ENCODE measurements at regions not wholly inside any gene's neighbourhood (a gene's known extent, or its start where the extent isn't known, plus 50 kb on each side); places are given as distances from the start of the nearest gene placed in this dataset.

DNA sequence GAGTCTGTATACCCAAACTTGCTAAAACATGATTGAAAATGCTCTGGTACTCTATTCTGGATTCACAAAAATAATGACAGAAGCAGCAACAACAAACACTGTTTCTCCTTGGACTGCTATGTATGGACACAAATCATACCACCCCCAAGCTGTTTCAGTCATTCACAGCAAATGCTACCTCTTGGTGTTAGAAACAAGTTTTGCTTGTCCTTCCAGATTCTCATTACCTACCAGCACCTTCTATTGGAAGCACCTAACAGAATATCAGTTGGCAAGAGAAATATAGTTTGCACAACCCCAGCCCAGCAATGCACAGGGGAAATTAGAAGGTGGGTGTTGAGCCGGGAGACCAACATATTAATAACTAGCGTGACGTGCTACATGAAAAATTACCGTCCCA, 1950.9 kb downstream of the C4orf33 start:
- H3K4me3 ChIP-seq (ENCODE audit: low read length in 2 of 2): no peak overlapping the region
- no peak overlapping the region for H3K4ac ChIP-seq (ENCODE audit: low read length)
- no peak overlapping the region for H4K8ac ChIP-seq (ENCODE audit: low read depth, low read length)
- no peak overlapping the region for H3K14ac ChIP-seq (ENCODE audit: low read length)
- no peak overlapping the region for H3K4me2 ChIP-seq (ENCODE audit: insufficient read depth, low read length, poor library complexity, severe bottlenecking)
- no CpG with 5 or more reads among the region's 4 CpGs for WGBS, 2 donors (ENCODE audit: extremely low coverage in 2 of 2, insufficient read length in 2 of 2, insufficient replicate concordance in 1 of 2)
- H3K9ac ChIP-seq (ENCODE audit: low read depth, low read length, poor library complexity): no peak overlapping the region
- H2BK120ac ChIP-seq (ENCODE audit: low read depth, low read length): no peak overlapping the region
- H2AK5ac ChIP-seq (ENCODE audit: low read depth, low read length): no peak overlapping the region
- H2AFZ ChIP-seq (ENCODE audit: low read length): no peak overlapping the region
- DNase-seq (ENCODE audit: low spot score): no peak
- no peak overlapping the region for H3K27ac ChIP-seq (replicated peaks; ENCODE audit: low read length)
- H2BK5ac ChIP-seq (ENCODE audit: low read length): no peak overlapping the region
- no peak overlapping the region for H3K23ac ChIP-seq (ENCODE audit: low read depth, low read length, poor library complexity)
- no peak overlapping the region for H3K18ac ChIP-seq (ENCODE audit: low read length)
- no peaks in the 10 kb centered on the region for H3K36me3 ChIP-seq (replicated peaks in 1 of 2; ENCODE audit: control insufficient read depth in 2 of 2, insufficient read depth in 2 of 2, low read length in 2 of 2)
- H4K91ac ChIP-seq (ENCODE audit: low read depth, low read length, poor library complexity): no peak overlapping the region
- no peaks in the 10 kb centered on the region for H3K79me1 ChIP-seq (ENCODE audit: low read depth, low read length)
- H3K4me1 ChIP-seq (ENCODE audit: control insufficient read depth in 2 of 2, insufficient read depth in 1 of 2, low read depth in 1 of 2, low read length in 2 of 2): no peaks in the 10 kb centered on the region
- no peak overlapping the region for H2BK12ac ChIP-seq (ENCODE audit: low read length)
- no peaks in the 10 kb centered on the region for H3K9me3 ChIP-seq (replicated peaks in 1 of 2; ENCODE audit: control insufficient read depth in 2 of 2, insufficient read depth in 1 of 2, low read depth in 1 of 2, low read length in 2 of 2)
- H3K27me3 ChIP-seq (ENCODE audit: control insufficient read depth in 3 of 3, insufficient read depth in 3 of 3, low read depth in 1 of 3, low read length in 3 of 3): no peaks in the 10 kb centered on the region
- no peak overlapping the region for H2BK15ac ChIP-seq (ENCODE audit: low read length)

DNA sequence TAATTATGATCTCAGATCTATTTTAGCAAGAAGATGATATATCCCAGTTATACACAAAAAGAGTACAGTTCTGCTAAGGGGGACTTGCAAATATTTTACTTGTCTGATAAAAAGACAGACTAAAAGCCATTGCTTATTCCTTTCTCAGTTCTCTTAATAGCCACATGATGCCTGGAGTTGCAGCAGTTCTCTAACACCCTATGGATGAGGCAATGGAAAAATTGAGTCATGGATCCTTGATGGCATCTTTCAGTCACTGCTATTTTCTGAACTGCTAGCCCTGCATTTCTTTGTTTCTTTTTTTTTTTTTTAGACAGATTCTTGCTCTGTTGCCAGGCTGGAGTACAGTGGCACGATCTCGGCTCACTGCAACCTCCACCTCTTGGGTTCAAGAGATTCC, 1956.7 kb downstream of the C4orf33 start:
- DNase-seq (ENCODE audit: low spot score): no peak

DNA sequence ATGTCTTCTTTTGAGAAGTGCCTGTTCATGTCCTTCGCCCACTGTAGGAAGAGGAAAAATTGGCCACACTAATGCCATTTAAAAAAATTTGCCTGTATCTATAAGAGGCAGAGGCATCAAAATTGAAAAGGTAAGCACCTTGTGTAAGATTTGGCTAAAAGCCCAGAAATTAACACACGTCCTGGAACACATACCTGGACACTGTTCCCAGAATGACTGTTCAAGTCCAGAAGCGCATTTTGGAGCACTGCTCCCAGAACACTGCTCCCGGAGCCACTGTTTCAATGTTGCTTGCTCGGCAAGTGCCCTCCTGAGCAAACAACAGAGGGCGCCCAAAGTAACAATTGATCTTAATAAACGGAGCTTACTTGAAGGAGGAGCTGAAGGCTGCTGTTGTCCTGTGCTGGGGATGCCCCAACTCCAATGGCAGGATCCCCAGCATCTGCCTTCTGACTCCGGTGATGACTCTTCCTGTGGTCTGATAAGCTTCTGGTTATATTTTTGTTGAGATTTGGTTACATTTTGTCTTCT, 1958.6 kb downstream of the C4orf33 start:
- no peak for DNase-seq (ENCODE audit: low spot score)
- H3K4me3 ChIP-seq (ENCODE audit: low read length in 2 of 2): no peak overlapping the region
- H3K9ac ChIP-seq (ENCODE audit: low read depth, low read length, poor library complexity): no peak overlapping the region
- no peaks in the 10 kb centered on the region for H3K4me1 ChIP-seq (ENCODE audit: control insufficient read depth in 2 of 2, insufficient read depth in 1 of 2, low read depth in 1 of 2, low read length in 2 of 2)
- H3K79me1 ChIP-seq (ENCODE audit: low read depth, low read length): no peaks in the 10 kb centered on the region
- no peaks in the 10 kb centered on the region for H3K9me3 ChIP-seq (replicated peaks in 1 of 2; ENCODE audit: control insufficient read depth in 2 of 2, insufficient read depth in 1 of 2, low read depth in 1 of 2, low read length in 2 of 2)
- H2AK5ac ChIP-seq (ENCODE audit: low read depth, low read length): no peak overlapping the region
- no peaks in the 10 kb centered on the region for H3K36me3 ChIP-seq (replicated peaks in 1 of 2; ENCODE audit: control insufficient read depth in 2 of 2, insufficient read depth in 2 of 2, low read length in 2 of 2)
- H3K4me2 ChIP-seq (ENCODE audit: insufficient read depth, low read length, poor library complexity, severe bottlenecking): no peak overlapping the region
- no peak overlapping the region for H2BK15ac ChIP-seq (ENCODE audit: low read length)
- H2BK5ac ChIP-seq (ENCODE audit: low read length): no peak overlapping the region
- no peak overlapping the region for H3K27ac ChIP-seq (replicated peaks; ENCODE audit: low read length)
- no peak overlapping the region for H3K18ac ChIP-seq (ENCODE audit: low read length)
- no peak overlapping the region for H4K8ac ChIP-seq (ENCODE audit: low read depth, low read length)
- H2AFZ ChIP-seq (ENCODE audit: low read length): no peak overlapping the region
- no peak overlapping the region for H4K91ac ChIP-seq (ENCODE audit: low read depth, low read length, poor library complexity)
- WGBS, 2 donors (ENCODE audit: extremely low coverage in 2 of 2, insufficient read length in 2 of 2, insufficient replicate concordance in 1 of 2): no CpG with 5 or more reads among the region's 8 CpGs
- no peaks in the 10 kb centered on the region for H3K27me3 ChIP-seq (ENCODE audit: control insufficient read depth in 3 of 3, insufficient read depth in 3 of 3, low read depth in 1 of 3, low read length in 3 of 3)
- H3K14ac ChIP-seq (ENCODE audit: low read length): no peak overlapping the region
- H3K4ac ChIP-seq (ENCODE audit: low read length): no peak overlapping the region
- no peak overlapping the region for H3K23ac ChIP-seq (ENCODE audit: low read depth, low read length, poor library complexity)
- no peak overlapping the region for H2BK120ac ChIP-seq (ENCODE audit: low read depth, low read length)
- no peak overlapping the region for H2BK12ac ChIP-seq (ENCODE audit: low read length)

More for the DNA sequence above, 1956.7 kb downstream of the C4orf33 start:
- Histone ChIP-seq H4K91ac (ENCODE audit: low read depth, low read length, poor library complexity) (no peak overlapping the region), H2BK15ac (ENCODE audit: low read length) (no peak overlapping the region), H3K9ac (ENCODE audit: low read depth, low read length, poor library complexity) (no peak overlapping the region), H3K79me1 (ENCODE audit: low read depth, low read length) (no peaks in the 10 kb centered on the region), H2BK12ac (ENCODE audit: low read length) (no peak overlapping the region), H3K27ac (replicated peaks; ENCODE audit: low read length) (no peak overlapping the region), H3K23ac (ENCODE audit: low read depth, low read length, poor library complexity) (no peak overlapping the region), H2BK120ac (ENCODE audit: low read depth, low read length) (no peak overlapping the region), H2AK5ac (ENCODE audit: low read depth, low read length) (no peak overlapping the region), H3K9me3 (replicated peaks in 1 of 2; ENCODE audit: control insufficient read depth in 2 of 2, insufficient read depth in 1 of 2, low read depth in 1 of 2, low read length in 2 of 2) (no peaks in the 10 kb centered on the region), H3K27me3 (ENCODE audit: control insufficient read depth in 3 of 3, insufficient read depth in 3 of 3, low read depth in 1 of 3, low read length in 3 of 3) (no peaks in the 10 kb centered on the region), H2AFZ (ENCODE audit: low read length) (no peak overlapping the region), H3K36me3 (replicated peaks in 1 of 2; ENCODE audit: control insufficient read depth in 2 of 2, insufficient read depth in 2 of 2, low read length in 2 of 2) (no peaks in the 10 kb centered on the region), H2BK5ac (ENCODE audit: low read length) (no peak overlapping the region), H4K8ac (ENCODE audit: low read depth, low read length) (no peak overlapping the region), H3K4ac (ENCODE audit: low read length) (no peak overlapping the region), H3K4me1 (ENCODE audit: control insufficient read depth in 2 of 2, insufficient read depth in 1 of 2, low read depth in 1 of 2, low read length in 2 of 2) (no peaks in the 10 kb centered on the region), H3K4me3 (ENCODE audit: low read length in 2 of 2) (no peak overlapping the region), H3K14ac (ENCODE audit: low read length) (no peak overlapping the region), H3K18ac (ENCODE audit: low read length) (no peak overlapping the region), H3K4me2 (ENCODE audit: insufficient read depth, low read length, poor library complexity, severe bottlenecking) (no peak overlapping the region)
- no CpG with 5 or more reads among the region's 2 CpGs for WGBS, 2 donors (ENCODE audit: extremely low coverage in 2 of 2, insufficient read length in 2 of 2, insufficient replicate concordance in 1 of 2)

DNA sequence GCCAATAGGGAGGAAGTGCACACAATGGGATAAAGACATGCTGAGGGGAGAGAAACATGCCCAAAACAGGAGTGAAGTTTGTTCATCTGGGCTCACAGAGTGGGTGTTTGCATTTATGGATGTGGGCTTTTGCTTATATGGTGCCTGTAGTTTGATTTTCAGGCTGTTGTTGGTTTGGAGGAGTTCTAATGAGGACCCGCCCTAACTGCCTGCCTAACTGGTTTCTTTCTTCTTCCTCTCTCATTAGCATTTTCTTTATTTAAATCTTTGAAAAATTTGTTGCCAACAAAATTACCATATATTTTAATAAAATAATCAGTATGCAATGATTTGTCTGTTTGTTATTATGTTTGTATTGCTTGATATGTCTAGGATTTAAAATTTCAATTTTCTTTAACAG, 1965.8 kb downstream of the C4orf33 start:
- H3K27ac ChIP-seq (replicated peaks; ENCODE audit: low read length): no peak overlapping the region
- no peaks in the 10 kb centered on the region for H3K79me1 ChIP-seq (ENCODE audit: low read depth, low read length)
- no peak overlapping the region for H3K23ac ChIP-seq (ENCODE audit: low read depth, low read length, poor library complexity)
- WGBS, 2 donors (ENCODE audit: extremely low coverage in 2 of 2, insufficient read length in 2 of 2, insufficient replicate concordance in 1 of 2): no CpG with 5 or more reads among the region's 1 CpG
- no peak overlapping the region for H3K4me2 ChIP-seq (ENCODE audit: insufficient read depth, low read length, poor library complexity, severe bottlenecking)
- no peak for DNase-seq (ENCODE audit: low spot score)
- H2AFZ ChIP-seq (ENCODE audit: low read length): no peak overlapping the region
- H2BK15ac ChIP-seq (ENCODE audit: low read length): no peak overlapping the region
- no peak overlapping the region for H2BK120ac ChIP-seq (ENCODE audit: low read depth, low read length)
- H4K91ac ChIP-seq (ENCODE audit: low read depth, low read length, poor library complexity): no peak overlapping the region
- H2BK5ac ChIP-seq (ENCODE audit: low read length): no peak overlapping the region
- no peaks in the 10 kb centered on the region for H3K27me3 ChIP-seq (ENCODE audit: control insufficient read depth in 3 of 3, insufficient read depth in 3 of 3, low read depth in 1 of 3, low read length in 3 of 3)
- H3K14ac ChIP-seq (ENCODE audit: low read length): no peak overlapping the region
- no peaks in the 10 kb centered on the region for H3K36me3 ChIP-seq (replicated peaks in 1 of 2; ENCODE audit: control insufficient read depth in 2 of 2, insufficient read depth in 2 of 2, low read length in 2 of 2)
- H2AK5ac ChIP-seq (ENCODE audit: low read depth, low read length): no peak overlapping the region
- no peak overlapping the region for H3K4ac ChIP-seq (ENCODE audit: low read length)
- no peak overlapping the region for H2BK12ac ChIP-seq (ENCODE audit: low read length)
- peaks cover 5 to 11% of the 10 kb centered on the region in 2 donors for H3K9me3 ChIP-seq (replicated peaks in 1 of 2; ENCODE audit: control insufficient read depth in 2 of 2, insufficient read depth in 1 of 2, low read depth in 1 of 2, low read length in 2 of 2)
- peaks cover 0 to 1% of the 10 kb centered on the region in 2 donors for H3K4me1 ChIP-seq (ENCODE audit: control insufficient read depth in 2 of 2, insufficient read depth in 1 of 2, low read depth in 1 of 2, low read length in 2 of 2)
- no peak overlapping the region for H4K8ac ChIP-seq (ENCODE audit: low read depth, low read length)
- H3K9ac ChIP-seq (ENCODE audit: low read depth, low read length, poor library complexity): no peak overlapping the region
- no peak overlapping the region for H3K18ac ChIP-seq (ENCODE audit: low read length)
- no peak overlapping the region for H3K4me3 ChIP-seq (ENCODE audit: low read length in 2 of 2)

Data from neuronal stem cell (in vitro differentiated cells).